Activated CD4-positive, alpha-beta T cell treated with anti-CD3 and anti-CD28 coated beads, Interleukin-2, Interleukin-6, amounts not matched to agents 100 ng/mL and 50 ng/mL, durations not matched to agents 16 hours and 8 hours (primary cell): ENCODE measurements at regions not wholly inside any gene's neighbourhood (a gene's known extent, or its start where the extent isn't known, plus 50 kb on each side); places are given as distances from the start of the nearest gene placed in this dataset.
"Not testable (repeated sequence)": the region's sequence is repeated elsewhere in the genome, so short reads cannot be mapped to it uniquely, and the experiment has no call there.

ENCODE experiments used
- DNase-seq: peaks from one replicate; pipeline ENCODE4 v3.0.0-alpha.2; 2020

DNA sequence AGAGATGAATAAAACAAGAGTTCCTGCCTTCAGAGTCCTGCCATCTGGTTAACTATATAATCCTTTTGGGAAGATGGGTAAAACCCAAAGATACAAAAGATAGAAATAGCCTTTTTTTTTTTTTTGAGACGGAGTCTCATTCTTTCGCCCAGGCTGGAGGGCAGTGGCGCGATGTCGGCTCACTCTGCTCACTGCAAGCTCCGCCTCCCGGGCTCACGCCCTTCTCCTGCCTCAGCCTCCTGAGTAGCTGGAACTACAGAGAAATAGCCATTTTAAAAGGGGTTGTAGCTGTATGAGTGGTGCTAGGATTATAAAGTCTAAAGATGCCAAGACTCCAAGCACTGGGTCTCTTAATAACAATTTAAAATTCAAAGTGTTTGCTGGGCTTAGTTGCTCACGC, 97.2 kb downstream of the KDR start:
- no peak for DNase-seq

DNA sequence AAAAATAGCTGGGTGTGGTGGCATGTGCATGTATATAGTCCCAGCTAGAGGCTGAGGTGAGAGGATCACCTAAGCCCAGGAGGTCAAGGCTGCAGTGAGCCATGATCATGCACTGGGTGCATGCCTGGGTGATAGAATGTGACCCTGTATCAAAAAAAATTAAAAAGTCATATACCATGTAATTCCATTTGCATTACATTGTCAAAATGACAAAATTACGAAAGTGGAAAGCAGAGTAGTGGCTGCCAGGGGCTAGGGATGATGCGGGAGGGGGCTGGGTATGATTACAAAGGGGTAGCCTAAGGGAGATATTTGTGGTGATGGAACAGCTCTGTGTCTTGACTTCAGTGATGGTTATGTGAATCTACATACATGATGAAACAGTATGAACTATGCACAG, 97.8 kb downstream of the KDR start:
- DNase-seq = no peak

DNA sequence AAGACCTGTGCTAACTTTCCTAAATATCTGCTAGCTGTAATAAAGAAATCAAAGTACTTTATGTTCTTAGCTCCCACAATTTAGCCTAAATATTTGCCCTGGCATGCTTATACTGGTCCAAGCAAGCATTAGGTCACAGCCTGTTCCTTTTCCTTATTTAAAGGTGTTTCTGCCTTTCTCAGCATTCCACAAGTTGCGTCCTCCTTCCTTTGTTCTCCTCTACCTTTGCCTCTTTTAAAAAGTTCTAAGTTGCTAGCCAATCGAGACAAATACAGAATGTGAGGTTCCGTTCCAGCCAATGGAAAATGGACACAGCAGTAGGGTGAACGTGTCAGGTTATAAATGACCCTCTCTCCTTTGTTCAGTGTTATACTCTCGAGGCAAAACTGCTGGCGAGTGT, 99.9 kb downstream of the KDR start:
- DNase-seq = not testable (repeated sequence)

DNA sequence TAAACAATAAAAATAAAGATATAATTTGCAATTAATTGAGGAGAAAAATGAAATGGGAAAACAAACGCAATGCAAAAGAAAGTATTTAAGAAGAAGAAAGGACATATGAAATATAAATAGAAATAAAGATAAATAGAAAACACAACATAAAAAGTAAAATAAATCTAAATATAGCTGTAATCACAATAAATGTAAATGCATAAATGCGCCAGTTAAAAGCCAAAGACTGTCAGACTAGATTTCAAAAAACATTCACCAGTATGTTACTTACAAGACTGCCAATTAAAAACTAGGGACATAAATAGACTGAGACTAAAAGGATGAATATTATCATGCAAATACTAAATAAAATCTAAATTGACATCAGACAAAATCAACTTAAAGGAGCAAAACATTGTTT, 102.4 kb downstream of the KDR start:
- DNase-seq = no peak

DNA sequence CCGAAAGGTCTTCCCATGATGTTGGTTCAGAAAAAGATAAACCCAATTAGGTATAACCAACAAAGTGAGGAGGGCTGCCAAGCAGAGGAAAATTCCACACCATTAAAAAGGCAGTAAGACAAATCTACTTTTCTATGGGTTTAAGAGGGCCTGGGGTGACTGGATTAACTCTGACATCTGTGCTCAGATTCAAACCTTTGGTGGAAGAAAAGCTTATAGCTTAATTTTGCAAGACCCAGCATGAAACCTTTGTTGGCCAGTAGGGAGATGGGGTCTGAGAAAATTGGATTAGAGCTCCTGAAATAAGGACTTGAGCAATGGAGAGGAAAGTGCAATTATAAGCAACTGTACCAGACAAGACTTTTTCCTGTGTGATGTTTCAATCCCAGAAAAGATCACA, 104.2 kb downstream of the KDR start:
- no peak for DNase-seq

DNA sequence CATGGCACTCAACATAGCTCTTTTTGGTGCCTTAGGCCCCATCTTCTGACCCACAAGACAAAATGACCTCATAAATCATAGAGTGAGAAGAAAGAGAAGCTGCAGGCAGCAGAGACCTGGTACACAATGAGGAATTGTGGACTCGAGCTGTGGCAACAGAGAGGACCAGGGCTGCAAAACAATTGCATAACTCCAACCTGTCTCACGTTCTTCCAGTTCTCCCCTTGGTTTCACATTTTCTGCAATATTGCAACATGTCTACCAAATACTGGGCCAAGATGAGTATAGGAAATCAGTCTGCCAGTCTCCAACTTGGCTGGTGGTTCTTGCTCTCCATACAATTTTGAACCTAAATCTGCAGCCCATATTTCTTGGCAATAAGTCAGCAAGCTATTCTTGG, 105.3 kb downstream of the KDR start:
- no peak for DNase-seq

DNA sequence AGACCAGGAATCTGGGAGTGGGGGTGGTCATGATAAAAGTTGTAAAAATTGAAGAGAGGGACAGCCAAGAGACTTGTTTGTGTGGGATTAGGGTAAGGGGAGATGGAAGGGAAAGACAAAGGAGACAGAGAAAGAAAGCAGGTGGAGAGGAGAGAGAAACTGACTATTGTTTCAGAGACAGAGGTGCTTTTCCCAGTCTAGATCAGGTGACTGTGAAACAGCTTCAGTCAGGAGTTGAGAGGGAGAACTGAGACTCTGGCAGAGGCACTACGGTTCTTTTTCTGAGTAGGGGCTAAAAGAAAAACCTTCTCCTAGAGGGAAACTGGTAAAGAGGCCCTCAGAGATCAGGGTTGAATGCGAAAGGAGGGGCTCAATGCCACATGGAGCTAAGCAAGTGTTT, 106.4 kb downstream of the KDR start:
- no peak for DNase-seq

DNA sequence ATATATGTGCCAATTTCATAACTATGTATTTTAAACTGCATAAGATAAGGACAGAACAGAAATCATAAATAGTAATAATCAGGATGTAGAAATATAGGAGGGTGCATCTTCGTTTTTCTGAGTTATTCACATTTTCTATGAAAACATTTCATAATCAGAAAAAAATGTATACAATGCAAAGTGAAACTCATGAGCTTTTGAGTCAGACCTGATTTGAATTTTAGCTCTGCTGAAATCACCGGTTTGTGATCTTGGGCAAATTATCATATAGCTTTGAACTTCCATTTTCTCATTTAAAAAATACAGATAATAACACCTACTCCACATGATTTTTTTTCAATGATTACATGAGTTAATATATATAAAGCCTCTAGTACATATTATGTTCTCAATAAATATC, 106.9 kb downstream of the KDR start:
- no peak for DNase-seq

DNA sequence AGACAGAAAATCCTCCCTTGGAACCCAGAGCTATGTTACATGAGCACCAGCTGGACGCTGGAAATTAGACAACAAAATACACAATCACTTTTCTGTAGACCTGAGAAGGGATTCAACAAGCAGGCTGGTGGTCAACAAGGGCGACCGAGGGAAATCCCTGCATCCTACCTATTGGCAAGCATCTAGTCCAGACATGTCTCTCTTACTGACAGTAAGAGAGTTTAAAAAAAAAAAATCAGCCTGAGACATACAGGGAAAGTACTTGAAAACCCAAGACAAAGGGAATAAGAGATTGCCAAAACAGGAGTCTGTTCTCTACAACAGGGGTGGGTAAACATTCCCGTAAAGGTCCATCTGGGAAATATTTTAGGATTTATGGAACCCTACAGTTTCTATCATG, 108.0 kb downstream of the KDR start:
- DNase-seq = no peak

DNA sequence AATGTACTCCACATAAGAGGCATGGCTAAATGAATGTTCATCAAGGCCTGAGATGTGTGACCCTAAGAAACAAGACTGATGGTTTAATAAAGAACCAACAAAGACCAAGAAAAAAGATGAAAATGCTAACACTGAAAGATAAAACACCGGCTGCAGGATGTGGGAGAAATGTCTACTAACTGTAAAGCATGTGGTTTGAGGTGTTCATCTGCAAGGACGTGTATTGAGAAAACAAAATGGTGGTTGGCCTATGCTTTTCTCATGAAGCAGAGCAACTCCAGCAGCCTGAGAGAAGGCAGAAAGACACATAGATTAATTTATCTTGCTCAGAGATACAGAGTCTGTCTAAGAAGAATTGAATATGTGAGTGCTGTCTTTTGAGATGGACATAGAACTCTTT, 109.3 kb downstream of the KDR start:
- DNase-seq = no peak

DNA sequence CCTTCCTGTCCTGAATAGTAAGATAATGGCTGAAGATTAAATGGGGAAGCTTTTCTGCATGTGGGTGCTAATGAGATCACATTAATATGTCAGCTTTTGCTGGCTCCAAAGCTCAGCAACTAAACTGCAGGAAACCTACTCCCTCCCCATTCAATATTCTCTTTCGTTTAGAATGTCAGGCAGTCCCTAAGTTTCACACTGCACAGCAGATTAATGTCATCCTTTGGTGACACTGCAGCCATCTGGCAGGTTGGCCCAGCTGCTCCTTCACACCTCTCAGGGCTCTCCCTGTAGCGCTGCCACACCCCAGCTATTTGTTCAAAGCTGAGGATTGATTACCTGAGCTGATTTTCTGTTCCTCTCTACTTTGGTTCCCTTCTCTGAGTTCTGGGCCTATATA, 110.5 kb downstream of the KDR start:
- DNase-seq = no peak

DNA sequence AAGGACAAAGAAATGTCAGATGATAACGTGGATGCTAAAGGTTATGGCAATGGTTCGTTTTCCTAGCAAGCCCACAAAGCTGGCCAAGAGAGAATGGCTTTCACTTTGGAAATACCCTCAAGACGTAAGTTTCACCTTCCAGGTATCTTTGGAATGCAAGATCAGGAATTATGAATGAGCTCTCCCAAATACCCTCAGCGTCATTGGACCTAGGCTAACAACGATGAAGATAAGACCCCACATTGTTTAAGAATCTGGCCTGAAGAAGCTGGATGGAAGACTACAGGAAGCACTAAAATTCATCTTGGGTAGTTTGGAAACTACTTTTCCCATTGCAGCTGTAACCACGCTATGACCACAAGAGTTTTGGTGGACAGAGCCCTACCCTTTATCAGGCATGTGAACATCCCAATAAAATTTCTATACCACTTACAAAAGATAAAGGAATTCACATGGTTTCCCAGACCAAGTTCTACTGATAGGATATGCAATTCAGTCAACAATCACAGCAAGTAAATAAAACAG, 111.9 kb downstream of the KDR start:
- no peak for DNase-seq

DNA sequence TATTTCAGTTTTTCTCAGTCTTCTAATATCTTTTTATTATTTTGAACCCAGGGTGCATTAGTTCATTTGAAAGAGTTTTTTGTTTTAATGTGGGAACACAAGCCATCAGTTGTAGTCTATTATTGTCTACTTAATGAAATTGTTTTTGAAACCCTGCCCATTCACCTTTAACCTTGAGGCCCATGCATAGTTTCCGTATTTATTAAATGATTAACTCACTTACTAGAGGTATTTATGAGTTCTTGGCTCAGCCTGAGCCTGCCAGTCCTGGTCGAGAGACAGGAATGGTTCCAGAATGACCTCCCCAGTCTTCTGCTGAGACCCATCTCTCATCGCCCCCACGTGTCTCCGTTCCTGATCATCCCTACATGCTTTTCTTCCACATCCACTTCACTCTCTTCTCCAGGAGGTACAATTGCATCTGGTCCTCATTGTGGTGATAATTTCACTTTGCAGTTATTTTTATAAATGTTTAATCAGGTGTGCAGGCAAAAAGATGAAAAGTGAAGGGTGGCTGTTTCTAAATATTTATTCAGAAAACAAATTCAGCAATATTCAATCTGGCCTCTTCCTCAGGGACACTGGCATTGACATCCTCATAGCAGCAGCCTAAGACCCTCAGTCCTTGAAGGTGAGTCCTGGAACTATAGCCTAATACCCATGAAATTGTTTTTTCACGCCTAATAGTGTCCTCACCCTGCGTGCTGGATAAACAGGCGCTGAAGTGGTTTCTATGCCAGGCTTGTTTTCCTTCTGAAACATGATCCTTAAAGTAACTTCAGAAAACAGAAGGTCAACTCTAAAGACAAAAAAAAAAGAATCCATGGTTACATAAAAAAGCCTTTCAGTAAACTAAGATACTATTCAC, 112.8 kb downstream of the KDR start:
- no peak for DNase-seq

DNA sequence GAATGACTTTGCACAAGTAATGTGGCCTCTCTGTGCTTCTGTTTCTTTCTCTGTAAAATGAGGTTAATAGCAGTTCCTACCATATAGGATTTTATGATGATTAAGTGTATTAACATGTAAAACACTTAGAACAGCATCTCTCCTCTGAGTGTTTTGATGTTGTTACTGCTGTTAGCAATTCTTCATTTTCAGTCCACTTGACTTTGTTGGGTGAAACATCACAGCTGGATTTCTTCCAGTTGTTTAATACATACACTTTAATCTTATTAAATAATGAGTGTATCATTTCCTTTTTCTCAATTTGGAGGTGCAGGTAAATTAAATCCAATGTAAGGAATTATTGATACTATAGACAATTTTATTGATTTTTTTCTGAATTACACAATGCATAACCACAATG, 113.6 kb downstream of the KDR start:
- DNase-seq = no peak

DNA sequence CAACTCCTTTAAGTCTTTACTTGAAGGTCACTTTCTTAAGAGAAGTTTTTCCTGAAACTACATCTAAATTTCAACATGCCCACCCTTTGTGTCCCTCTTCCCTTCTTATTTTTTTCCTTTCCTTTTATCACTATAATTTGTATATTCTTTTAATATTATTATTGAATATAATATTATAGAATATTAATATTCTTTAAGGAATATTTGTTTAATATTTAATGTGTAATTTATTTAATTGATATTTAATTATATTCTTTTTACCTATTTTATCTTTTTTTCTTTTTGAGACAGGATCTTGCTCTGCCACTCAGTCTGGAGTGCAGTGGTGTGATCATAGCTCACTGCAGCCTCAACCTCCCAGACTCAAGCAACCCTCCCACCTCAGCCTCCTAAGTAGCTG, 114.8 kb downstream of the KDR start:
- DNase-seq = no peak

DNA sequence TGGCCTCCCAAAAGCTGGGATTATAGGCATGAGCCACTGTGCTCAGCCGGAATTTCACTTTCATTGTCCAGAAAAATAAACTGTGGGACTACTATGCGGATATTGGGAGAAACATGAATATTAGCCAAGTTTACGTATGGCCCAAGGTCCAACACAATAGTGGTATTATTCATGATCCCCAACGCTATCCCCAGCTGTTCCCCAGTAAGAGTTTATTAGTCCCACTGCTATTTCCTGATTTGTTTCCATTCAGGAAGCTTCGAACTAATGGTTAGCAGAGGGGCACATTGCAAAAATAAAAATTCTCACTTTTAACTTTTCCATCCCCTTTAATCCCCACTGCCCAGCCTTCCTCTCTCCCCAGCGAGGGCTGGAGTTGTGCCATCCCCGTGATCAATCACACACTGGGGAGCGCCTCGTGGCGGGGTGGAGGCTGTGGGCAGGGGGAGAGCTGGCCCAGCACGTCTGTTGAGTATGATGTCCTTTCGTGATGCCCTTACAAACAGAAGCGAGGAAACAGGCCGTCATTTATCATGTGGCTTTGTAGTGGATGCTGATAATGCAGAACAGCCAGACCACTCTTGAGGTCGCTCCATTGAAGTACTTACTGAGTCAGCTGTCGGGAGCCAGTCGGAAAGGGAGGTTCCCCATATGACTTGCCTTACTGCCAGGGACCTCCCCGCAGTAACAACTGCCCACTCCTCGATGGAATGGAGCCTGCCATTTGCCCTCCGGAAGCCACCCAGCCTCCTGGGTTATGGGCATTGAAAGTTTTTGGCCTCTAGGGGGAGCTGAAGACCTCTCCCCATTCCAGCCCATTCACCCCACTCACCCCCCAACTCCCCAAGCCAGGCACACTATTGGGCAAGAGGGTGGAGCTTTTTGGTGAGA, 117.0 kb downstream of the KDR start:
- DNase-seq = no peak

DNA sequence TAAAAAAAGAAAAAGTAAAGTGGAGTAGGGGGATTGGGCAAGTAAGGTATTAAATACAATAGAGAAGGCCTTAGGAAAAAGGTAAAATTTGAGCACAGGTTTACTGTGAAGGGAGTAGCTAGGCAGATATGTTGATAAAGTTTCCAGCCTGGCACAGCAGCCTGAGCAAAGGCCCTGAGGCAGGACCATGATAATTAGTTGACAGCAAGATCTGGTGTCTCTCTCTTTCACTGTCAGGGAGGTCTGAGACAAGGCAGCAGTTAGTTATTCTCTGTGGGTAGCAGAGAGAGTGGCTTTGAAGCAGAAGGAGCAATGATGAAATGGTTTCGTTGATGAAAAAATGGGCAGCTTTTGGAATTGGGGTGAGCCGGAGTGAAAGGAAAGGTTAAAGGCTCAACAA, 119.5 kb downstream of the KDR start:
- no peak for DNase-seq

DNA sequence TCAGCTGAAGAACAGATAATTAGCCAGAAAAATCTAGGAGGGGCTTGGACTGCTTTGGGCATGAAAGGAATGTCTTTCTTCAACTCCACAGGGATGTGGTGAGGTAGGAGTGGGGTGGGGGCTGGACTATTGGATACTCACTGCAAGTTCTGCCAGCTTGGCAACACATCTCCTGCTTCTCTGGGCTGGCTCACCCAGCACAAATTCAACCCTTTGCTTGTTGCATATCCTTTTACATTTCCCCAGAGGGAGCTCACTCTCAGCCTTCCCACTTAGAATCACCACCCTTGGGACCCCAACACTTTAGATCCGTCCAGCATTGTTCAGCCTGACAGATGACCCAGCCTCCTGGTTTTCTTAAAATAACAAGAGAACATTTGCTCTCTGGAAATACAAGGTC, 120.6 kb downstream of the KDR start:
- no peak for DNase-seq

DNA sequence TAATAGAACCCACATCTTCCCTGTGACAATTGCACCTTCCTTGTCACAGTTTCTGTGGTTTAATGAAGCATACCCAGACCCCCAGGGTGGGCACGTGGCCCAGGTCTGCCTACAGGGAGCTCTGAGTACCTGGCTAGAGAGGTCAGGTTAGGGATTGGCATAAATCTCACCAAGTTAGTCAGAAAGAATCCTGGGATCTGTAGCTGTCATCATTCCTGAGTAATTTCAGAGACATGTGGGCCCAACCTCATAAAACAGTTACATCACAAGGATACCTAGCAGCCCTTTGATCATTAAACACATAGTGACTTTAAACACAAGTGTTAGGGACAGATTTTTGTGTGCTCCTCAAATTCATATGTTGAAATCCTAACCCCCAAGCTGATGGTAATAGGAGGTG, 123.0 kb downstream of the KDR start:
- no peak for DNase-seq

DNA sequence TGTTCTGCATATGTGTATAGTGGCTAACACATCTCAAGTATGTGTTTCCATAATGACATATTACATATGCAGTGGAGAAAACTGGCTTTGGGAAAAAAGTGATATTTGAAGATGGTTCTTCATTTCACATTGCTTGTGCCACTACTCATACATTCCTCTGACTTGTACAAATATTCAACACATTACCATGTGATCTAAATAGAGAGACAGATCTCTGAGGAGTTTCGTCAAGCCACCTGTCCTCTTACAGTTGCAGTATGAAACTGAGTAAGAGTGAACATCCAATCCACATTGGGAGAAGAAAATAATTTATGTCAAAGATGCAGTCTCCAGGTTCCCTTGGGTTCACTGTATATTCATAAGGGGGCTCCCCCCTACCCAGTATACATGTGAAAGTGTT, 123.9 kb downstream of the KDR start:
- DNase-seq = no peak

DNA sequence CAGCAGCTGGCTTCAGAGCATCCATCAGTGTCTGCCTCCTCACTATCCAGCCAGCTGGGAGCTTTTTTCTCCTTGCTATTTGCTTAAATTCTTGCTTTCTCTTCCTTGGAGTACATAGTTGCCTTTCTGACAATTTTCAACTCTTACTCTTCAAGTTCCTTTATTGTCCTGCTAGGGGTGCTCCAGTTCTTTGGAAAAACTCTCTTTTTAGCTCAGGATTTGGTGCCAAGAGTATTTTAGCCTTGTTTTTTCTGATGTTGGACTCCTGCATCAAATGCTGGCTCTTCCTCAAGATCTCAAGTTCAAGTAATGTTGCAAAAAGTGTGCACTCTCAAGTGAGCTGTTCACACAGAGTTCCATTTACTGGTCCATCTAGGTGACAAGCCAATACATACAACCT, 126.4 kb downstream of the KDR start:
- DNase-seq = no peak

DNA sequence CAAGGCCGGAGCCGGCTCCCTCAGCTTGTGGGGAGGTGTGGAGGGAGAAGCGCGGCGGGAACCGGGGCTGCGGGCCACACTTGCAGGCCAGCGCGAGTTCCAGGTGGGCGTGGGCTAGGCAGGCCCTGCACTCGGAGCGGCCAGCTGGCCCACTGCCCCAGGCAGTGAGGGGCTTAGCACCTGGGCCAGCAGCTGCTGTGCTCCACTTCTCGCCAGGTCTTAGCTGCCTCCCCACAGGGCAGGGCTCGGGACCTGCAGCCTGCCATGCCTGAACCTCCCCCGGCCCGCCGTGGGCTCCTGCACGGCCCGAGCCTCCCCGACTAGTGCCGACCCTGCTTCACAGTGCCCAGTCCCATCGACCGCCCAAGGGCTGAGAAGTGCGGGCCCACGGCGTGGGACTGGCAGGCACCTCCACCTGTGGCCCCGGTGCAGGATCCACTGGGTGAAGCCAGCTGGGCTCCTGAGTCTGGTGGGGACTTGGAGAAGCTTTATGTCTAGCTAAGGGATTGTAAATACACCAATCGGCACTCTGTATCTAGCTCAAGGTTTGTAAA, 131.8 kb downstream of the KDR start:
- DNase-seq = not testable (repeated sequence)

DNA sequence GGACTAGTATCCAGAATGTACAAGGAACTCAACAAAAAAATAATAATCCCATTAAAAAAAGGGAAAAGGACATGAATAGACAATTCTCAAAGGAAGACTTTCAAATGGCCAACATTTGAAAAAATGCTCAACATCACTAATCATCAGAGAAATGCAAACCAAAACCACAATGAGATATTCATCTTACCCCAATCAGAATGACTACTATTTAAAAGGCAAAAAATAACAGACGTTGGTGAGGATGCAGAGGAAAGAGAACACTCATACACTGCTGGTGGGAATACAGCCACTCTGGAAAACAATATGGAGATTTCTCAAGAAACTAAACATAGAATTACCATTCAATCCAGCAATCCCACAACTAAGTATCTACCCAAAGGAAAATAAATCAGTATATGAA, 133.1 kb downstream of the KDR start:
- DNase-seq = no peak

DNA sequence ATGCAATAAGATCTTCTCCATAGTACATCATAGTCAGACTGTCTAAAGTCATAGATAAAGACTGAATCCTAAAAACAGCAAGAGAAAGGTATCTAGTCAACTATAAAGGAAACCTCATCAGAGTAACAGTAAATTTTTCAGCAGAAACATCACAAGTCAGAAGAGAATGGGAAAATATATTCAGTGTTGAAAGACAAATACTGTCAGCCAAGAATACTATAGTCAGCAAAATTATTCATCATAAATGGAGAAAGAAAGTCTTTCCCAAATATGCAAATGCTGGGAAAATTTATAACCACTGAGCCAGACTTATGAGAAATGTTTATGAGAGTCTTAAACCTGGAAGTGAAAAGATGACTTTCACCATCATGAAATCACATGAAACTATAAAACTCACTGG, 136.7 kb downstream of the KDR start:
- no peak for DNase-seq
